GM21825 (cell line): ENCODE measurements at regions not wholly inside any gene's neighbourhood (a gene's known extent, or its start where the extent isn't known, plus 50 kb on each side); places are given as distances from the start of the nearest gene placed in this dataset.
"Not testable (repeated sequence)": the region's sequence is repeated elsewhere in the genome, so short reads cannot be mapped to it uniquely, and the experiment has no call there.

Experiments
- ATAC-seq: cut with Tn5 transposase; IDR thresholded peaks from one replicate; pipeline ENCODE4 v1.9.1; 2021; ENCODE audit warnings: mild to moderate bottlenecking, moderate library complexity; ENCODE audit not compliant: unreplicated experiment

GRCh38 chr12:75742048-75742447 lies 230.6 kb upstream of the KRR1 start:
- ATAC-seq: no peak

GRCh38 chr12:75739912-75740311 lies 228.5 kb upstream of the KRR1 start:
- no peak for ATAC-seq

GRCh38 chr12:75739098-75739497 lies 227.7 kb upstream of the KRR1 start:
- not testable (repeated sequence) for ATAC-seq

- peak; percentile 71 for ATAC-seq
Observed at GRCh38 chr12:75738486-75738885, 227.1 kb upstream of the KRR1 start.

GRCh38 chr12:75735853-75736252 lies 224.4 kb upstream of the KRR1 start:
- ATAC-seq: no peak

GRCh38 chr12:75728826-75729225 lies 217.4 kb upstream of the KRR1 start:
- ATAC-seq: no peak

GRCh38 chr12:75727577-75727976 lies 216.2 kb upstream of the KRR1 start:
- no peak for ATAC-seq

GRCh38 chr12:75725521-75726111 lies 214.2 kb upstream of the KRR1 start:
- no peak for ATAC-seq

- no peak for ATAC-seq
Observed at GRCh38 chr12:75724928-75725312, 213.5 kb upstream of the KRR1 start.

GRCh38 chr12:75724307-75724927 lies 213.0 kb upstream of the KRR1 start:
- no peak for ATAC-seq

- ATAC-seq: peak; percentile 95
Observed at GRCh38 chr12:75722714-75723200, 211.3 kb upstream of the KRR1 start.

GRCh38 chr12:75721796-75722195 lies 210.4 kb upstream of the KRR1 start:
- ATAC-seq: no peak

GRCh38 chr12:75720812-75721641 lies 209.6 kb upstream of the KRR1 start:
- ATAC-seq: no peak

GRCh38 chr12:75717902-75718301 lies 206.5 kb upstream of the KRR1 start:
- no peak for ATAC-seq

GRCh38 chr12:75716291-75717025 lies 205.0 kb upstream of the KRR1 start:
- no peak for ATAC-seq

- ATAC-seq: no peak
Observed at GRCh38 chr12:75715682-75716081, 204.3 kb upstream of the KRR1 start.

- ATAC-seq: no peak
Observed at GRCh38 chr12:75715323-75715644, 203.9 kb upstream of the KRR1 start.

GRCh38 chr12:75714462-75715322 lies 203.3 kb upstream of the KRR1 start:
- no peak for ATAC-seq

GRCh38 chr12:75713434-75713833 lies 202.0 kb upstream of the KRR1 start:
- no peak for ATAC-seq

GRCh38 chr12:75712223-75712622 lies 200.8 kb upstream of the KRR1 start:
- no peak for ATAC-seq
